Prostate gland (tissue), 2 donors: ENCODE measurements at regions not wholly inside any gene's neighbourhood (a gene's known extent, or its start where the extent isn't known, plus 50 kb on each side); places are given as distances from the start of the nearest gene placed in this dataset.

ENCODE experiments used
- POLR2A ChIP-seq: fragments of 450-650 bp; IDR thresholded peaks from one replicate; pipeline ENCODE4 v1.6.1; 2016; ENCODE audit warnings: antibody characterized with exemption, mild to moderate bottlenecking
- TF ChIP-seq, protein P1 (sequence below), 4 experiments: fragments of 200-600 bp in 2 of 4; fragments of 450-650 bp in 2 of 4; sonication (generic) in 2 of 4; IDR thresholded peaks; 1 replicate in 3 of 4; 2 replicates in 1 of 4; pipeline ENCODE4 v1.5.1; 2016 to 2019; ENCODE audit warnings: antibody characterized with exemption in 4 of 4, mild to moderate bottlenecking in 2 of 4, moderate library complexity in 2 of 4

DNA sequence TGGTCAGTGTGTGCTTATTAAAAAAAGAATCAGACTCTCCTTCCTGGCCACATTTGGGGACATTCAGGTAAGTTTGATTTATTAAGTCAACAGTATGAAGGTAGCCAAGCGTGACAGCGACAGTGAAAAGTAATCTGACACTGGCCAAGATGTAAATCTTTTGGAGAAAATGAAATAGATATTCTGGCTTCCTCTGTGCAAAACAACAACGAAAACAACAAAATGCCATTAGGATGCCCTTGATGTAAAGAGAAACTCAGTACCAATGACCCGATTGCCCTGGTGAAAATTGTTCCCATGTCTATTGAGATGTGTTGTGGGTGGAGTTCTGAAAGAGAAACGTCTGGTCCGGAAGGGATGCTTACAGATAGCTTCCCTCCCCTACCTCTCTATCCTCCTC is 267.8 kb downstream of the MAT2B start:
- TF ChIP-seq, protein P1, sequence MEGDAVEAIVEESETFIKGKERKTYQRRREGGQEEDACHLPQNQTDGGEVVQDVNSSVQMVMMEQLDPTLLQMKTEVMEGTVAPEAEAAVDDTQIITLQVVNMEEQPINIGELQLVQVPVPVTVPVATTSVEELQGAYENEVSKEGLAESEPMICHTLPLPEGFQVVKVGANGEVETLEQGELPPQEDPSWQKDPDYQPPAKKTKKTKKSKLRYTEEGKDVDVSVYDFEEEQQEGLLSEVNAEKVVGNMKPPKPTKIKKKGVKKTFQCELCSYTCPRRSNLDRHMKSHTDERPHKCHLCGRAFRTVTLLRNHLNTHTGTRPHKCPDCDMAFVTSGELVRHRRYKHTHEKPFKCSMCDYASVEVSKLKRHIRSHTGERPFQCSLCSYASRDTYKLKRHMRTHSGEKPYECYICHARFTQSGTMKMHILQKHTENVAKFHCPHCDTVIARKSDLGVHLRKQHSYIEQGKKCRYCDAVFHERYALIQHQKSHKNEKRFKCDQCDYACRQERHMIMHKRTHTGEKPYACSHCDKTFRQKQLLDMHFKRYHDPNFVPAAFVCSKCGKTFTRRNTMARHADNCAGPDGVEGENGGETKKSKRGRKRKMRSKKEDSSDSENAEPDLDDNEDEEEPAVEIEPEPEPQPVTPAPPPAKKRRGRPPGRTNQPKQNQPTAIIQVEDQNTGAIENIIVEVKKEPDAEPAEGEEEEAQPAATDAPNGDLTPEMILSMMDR (IDR thresholded peaks at IDR 0.05) = no peak
- TF ChIP-seq POLR2A = no peak
